DMS153 treated with DMSO at 0.1 percent for 48 hours (cell line): ENCODE measurements at regions not wholly inside any gene's neighbourhood (a gene's known extent, or its start where the extent isn't known, plus 50 kb on each side); places are given as distances from the start of the nearest gene placed in this dataset.
"Not testable (repeated sequence)": the region's sequence is repeated elsewhere in the genome, so short reads cannot be mapped to it uniquely, and the experiment has no call there.

ENCODE experiments used
- DNase-seq: peaks from one replicate; lab custom pipeline; 2025; ENCODE audit not compliant: unreplicated experiment; lab: John Stamatoyannopoulos, UW

GRCh38 chr12:126910570-126910969 is 1356.4 kb upstream of the TMEM132C start:
- DNase-seq = no peak

- DNase-seq = no peak
Measured at GRCh38 chr12:126912111-126912510, 1354.9 kb upstream of the TMEM132C start.

- no peak for DNase-seq
Measured at GRCh38 chr12:126914170-126914793, 1352.7 kb upstream of the TMEM132C start.

GRCh38 chr12:126915309-126915708 is 1351.7 kb upstream of the TMEM132C start:
- DNase-seq = no peak

GRCh38 chr12:126926023-126926594 is 1340.9 kb upstream of the TMEM132C start:
- DNase-seq = no peak

- no peak for DNase-seq
Measured at GRCh38 chr12:126930234-126930633, 1336.7 kb upstream of the TMEM132C start.

GRCh38 chr12:126932156-126932555 is 1334.8 kb upstream of the TMEM132C start:
- no peak for DNase-seq

- DNase-seq = no peak
Measured at GRCh38 chr12:126935435-126935834, 1331.5 kb upstream of the TMEM132C start.

GRCh38 chr12:126936181-126936851 is 1330.7 kb upstream of the TMEM132C start:
- DNase-seq = no peak

GRCh38 chr12:126937431-126937830 is 1329.5 kb upstream of the TMEM132C start:
- no peak for DNase-seq

GRCh38 chr12:126944684-126945083 is 1322.3 kb upstream of the TMEM132C start:
- no peak for DNase-seq

- DNase-seq = not testable (repeated sequence)
Measured at GRCh38 chr12:126946958-126947357, 1320.0 kb upstream of the TMEM132C start.

GRCh38 chr12:126949558-126949957 is 1317.4 kb upstream of the TMEM132C start:
- DNase-seq = no peak

GRCh38 chr12:126950266-126950665 is 1316.7 kb upstream of the TMEM132C start:
- DNase-seq = no peak

- no peak for DNase-seq
Measured at GRCh38 chr12:126952096-126953007, 1314.6 kb upstream of the TMEM132C start.

- no peak for DNase-seq
Measured at GRCh38 chr12:126953365-126953889, 1313.5 kb upstream of the TMEM132C start.

GRCh38 chr12:126960221-126960620 is 1306.7 kb upstream of the TMEM132C start:
- no peak for DNase-seq

GRCh38 chr12:126960709-126961108 is 1306.3 kb upstream of the TMEM132C start:
- no peak for DNase-seq

- no peak for DNase-seq
Measured at GRCh38 chr12:126963825-126964224, 1303.1 kb upstream of the TMEM132C start.

GRCh38 chr12:126966498-126966897 is 1300.5 kb upstream of the TMEM132C start:
- DNase-seq = no peak

- no peak for DNase-seq
Measured at GRCh38 chr12:126967152-126967551, 1299.8 kb upstream of the TMEM132C start.
